Prostate gland (tissue), 2 donors: ENCODE measurements at regions not wholly inside any gene's neighbourhood (a gene's known extent, or its start where the extent isn't known, plus 50 kb on each side); places are given as distances from the start of the nearest gene placed in this dataset.
"Not testable (repeated sequence)": the region's sequence is repeated elsewhere in the genome, so short reads cannot be mapped to it uniquely, and the experiment has no call there.

Experiments used
- DNase-seq: peaks from one replicate; pipeline ENCODE4 v3.0.0-alpha.2; 2019; ENCODE audit warnings: low spot score
- H3K27ac ChIP-seq, 2 donors: fragments of 200-600 bp; sonication (generic); 2 replicates each; pipeline ENCODE4 v1.5.1; 2017 to 2019
- H3K27me3 ChIP-seq: fragments of 200-600 bp; sonication (generic); replicated peaks from 2 replicates; pipeline ENCODE4 v1.5.1; 2019; ENCODE audit not compliant: insufficient read depth
- H3K36me3 ChIP-seq, 2 donors: fragments of 200-600 bp; sonication (generic); 1 replicate in 1 of 2; 2 replicates in 1 of 2; pipeline versions ENCODE4 v1.5.1 to v1.8.1; 2017 to 2019
- H3K4me1 ChIP-seq: fragments of 200-600 bp; sonication (generic); replicated peaks from 2 replicates; pipeline ENCODE4 v1.5.1; 2019
- H3K4me3 ChIP-seq, 2 donors: fragments of 200-600 bp; sonication (generic); 2 replicates each; pipeline ENCODE4 v1.5.1; 2017 to 2019
- H3K9me3 ChIP-seq: fragments of 200-600 bp; sonication (generic); 2 replicates; pipeline ENCODE4 v1.5.1; 2017
- CTCF ChIP-seq, 4 experiments: fragments of 200-600 bp in 2 of 4; fragments of 450-650 bp in 2 of 4; sonication (generic) in 2 of 4; IDR thresholded peaks; 1 replicate in 3 of 4; 2 replicates in 1 of 4; pipeline ENCODE4 v1.5.1; 2016 to 2019; ENCODE audit warnings: antibody characterized with exemption in 4 of 4, mild to moderate bottlenecking in 2 of 4, moderate library complexity in 2 of 4
- POLR2A ChIP-seq: fragments of 450-650 bp; IDR thresholded peaks from one replicate; pipeline ENCODE4 v1.6.1; 2016; ENCODE audit warnings: antibody characterized with exemption, mild to moderate bottlenecking
- POLR2AphosphoS5 ChIP-seq: sonication (generic); formaldehyde crosslinking; IDR thresholded peaks from one replicate; pipeline ENCODE4 v1.6.1; 2017; ENCODE audit warnings: antibody characterized with exemption
- WGBS: methylation state at CpG from one replicate; pipeline ENCODE4 v1.1.5; 2018; 5-methylcytosine and 5-hydroxymethylcytosine counted together
- intact Hi-C: fragments of 100-400 bp; cut with DNase I; formaldehyde crosslinking; loops from one replicate; pipeline ENCODE4 v1.14.2; 2022

DNA sequence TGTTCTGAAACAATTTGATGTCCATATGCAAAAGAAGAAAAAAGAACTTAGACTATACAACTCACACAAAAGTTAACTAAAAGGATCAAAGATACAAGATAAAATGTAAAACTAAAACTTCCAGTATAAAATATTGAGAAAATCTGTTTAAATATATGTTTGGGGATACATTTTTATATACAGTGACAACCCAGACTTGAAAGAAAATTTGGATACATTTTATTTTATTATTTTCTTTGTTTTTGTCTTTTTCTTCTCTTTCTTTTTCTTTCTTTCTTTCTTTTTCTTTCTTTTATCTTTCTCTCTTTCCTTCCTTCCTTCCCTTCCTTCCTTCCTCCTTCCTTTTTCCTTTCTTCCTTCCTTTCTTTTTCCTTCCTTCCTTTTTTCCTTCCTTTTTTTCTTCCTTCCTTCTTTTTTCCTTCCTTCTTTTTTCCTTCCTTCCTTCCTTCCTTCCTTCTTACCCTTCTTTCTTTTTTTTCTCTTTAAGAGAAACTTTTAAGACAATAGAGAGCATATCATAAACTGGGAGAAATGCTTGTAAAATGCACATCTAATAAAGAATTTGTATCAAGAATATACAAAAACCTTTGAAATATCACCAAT, 954.5 kb upstream of the LRFN5 start:
- Histone ChIP-seq H3K27ac (no peak overlapping the region), H3K9me3 (no peaks in the 10 kb centered on the region), H3K36me3 (no peaks in the 10 kb centered on the region), H3K4me3 (no peak overlapping the region), H3K4me1 (no peaks in the 10 kb centered on the region), H3K27me3 (no peaks in the 10 kb centered on the region)
- DNase-seq = no peak
- no peak for TF ChIP-seq CTCF (IDR thresholded peaks at IDR 0.05)
- no peak for TF ChIP-seq POLR2AphosphoS5
- TF ChIP-seq POLR2A = no peak
- intact Hi-C loops = no loop called here

- WGBS = 30% methylated on average over 1 of the region's 1 CpG
- H3K4me3 ChIP-seq = no peak overlapping the region
- no peaks in the 10 kb centered on the region for H3K27me3 ChIP-seq
- no peaks in the 10 kb centered on the region for H3K36me3 ChIP-seq
- no peak overlapping the region for H3K27ac ChIP-seq
- intact Hi-C loops = no loop called here
- no peaks in the 10 kb centered on the region for H3K4me1 ChIP-seq
- no peaks in the 10 kb centered on the region for H3K9me3 ChIP-seq
- TF ChIP-seq POLR2AphosphoS5 (no peak), CTCF (IDR thresholded peaks at IDR 0.05) (no peak), POLR2A (no peak)
- no peak for DNase-seq
These were observed 976.2 kb upstream of the LRFN5 start for GRCh38 chr14:40630471-40630870.

- H3K27me3 ChIP-seq, H3K9me3 ChIP-seq, DNase-seq, H3K27ac ChIP-seq, H3K36me3 ChIP-seq, intact Hi-C loops, H3K4me1 ChIP-seq, H3K4me3 ChIP-seq: not testable (repeated sequence)
- WGBS = 96% methylated on average over 31 of the region's 44 CpGs
These were observed 977.0 kb upstream of the LRFN5 start for GRCh38 chr14:40629551-40630137.

DNA sequence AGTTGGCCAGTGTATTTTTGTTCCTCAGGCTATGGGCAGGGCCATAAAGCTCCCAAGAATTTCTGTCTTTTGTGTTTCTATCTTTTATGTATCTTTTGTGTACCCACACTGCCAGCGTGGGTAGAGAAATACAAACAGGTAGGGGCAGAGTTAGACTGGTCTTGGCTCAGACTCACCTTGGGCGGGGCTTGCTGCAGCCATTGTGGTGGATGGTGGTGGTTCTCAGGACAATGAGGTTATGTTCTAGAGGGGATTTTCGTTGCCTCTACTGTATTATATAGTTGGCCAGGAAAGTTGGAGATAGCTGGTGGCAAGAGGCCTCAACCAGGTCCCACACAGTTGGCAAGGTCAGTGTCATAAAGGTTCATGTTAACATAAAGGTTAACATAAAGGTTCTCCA, 977.5 kb upstream of the LRFN5 start:
- DNase-seq = no peak
- no peaks in the 10 kb centered on the region for H3K27me3 ChIP-seq
- intact Hi-C loops = no loop called here
- no peaks in the 10 kb centered on the region for H3K36me3 ChIP-seq
- no peaks in the 10 kb centered on the region for H3K4me1 ChIP-seq
- no peaks in the 10 kb centered on the region for H3K9me3 ChIP-seq
- no peak for TF ChIP-seq CTCF (IDR thresholded peaks at IDR 0.05)
- no peak for TF ChIP-seq POLR2A
- TF ChIP-seq POLR2AphosphoS5 = no peak
- no peak overlapping the region for H3K4me3 ChIP-seq
- 63% methylated on average over 3 of the region's 3 CpGs for WGBS
- no peak overlapping the region for H3K27ac ChIP-seq

DNA sequence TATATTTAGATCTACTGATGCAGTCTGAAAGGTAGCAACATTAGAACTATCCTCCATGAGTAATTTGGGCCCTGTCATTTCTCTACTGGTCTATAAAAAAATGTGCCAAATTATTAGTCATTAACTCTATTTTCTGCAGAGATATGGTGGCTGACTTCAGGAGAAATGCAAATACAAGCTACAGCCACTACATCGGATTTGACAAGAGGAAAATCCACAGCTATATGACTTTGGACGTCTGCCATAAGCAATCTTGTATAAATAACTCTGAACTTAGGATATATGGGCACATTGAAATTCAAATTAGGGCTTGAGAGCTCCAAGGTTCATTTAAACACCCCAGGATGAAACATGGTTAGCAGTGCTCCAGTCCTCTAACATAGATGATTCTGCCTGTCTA, 983.0 kb upstream of the LRFN5 start:
- Histone ChIP-seq H3K4me1 (no peaks in the 10 kb centered on the region), H3K27me3 (no peaks in the 10 kb centered on the region), H3K36me3 (no peaks in the 10 kb centered on the region), H3K9me3 (no peaks in the 10 kb centered on the region), H3K4me3 (no peak overlapping the region), H3K27ac (no peak overlapping the region)
- no peak for DNase-seq
- WGBS = 21% methylated on average over 2 of the region's 2 CpGs
- intact Hi-C loops = no loop called here
- TF ChIP-seq CTCF (IDR thresholded peaks at IDR 0.05) = no peak
- TF ChIP-seq POLR2AphosphoS5 = no peak
- TF ChIP-seq POLR2A = no peak
